ENCODE measurements at regions not wholly inside any gene's neighbourhood (a gene's known extent, or its start where the extent isn't known, plus 50 kb on each side); places are given as distances from the start of the nearest gene placed in this dataset.

- no peak for FAIRE-seq
- TF ChIP-seq CTCF (IDR thresholded peaks at IDR 0.05; ENCODE audit: insufficient read depth, low read length, severe bottlenecking) = no peak
- Histone ChIP-seq H3K27me3 (ENCODE audit: control insufficient read depth, insufficient read depth, low read length) (no peaks in the 10 kb centered on the region), H3K4me3 (ENCODE audit: low read depth, low read length) (no peak overlapping the region), H3K36me3 (ENCODE audit: control insufficient read depth, insufficient read depth, low read length) (no peaks in the 10 kb centered on the region)
- DNase-seq (ENCODE audit: low read depth) = no peak
Observed at GRCh38 chr10:130418731-130419130, 282.5 kb downstream of the GLRX3 start.

GRCh38 chr10:130421909-130422308 is 285.7 kb downstream of the GLRX3 start:
- no peak overlapping the region for H3K4me3 ChIP-seq (ENCODE audit: low read depth, low read length)
- no peaks in the 10 kb centered on the region for H3K36me3 ChIP-seq (ENCODE audit: control insufficient read depth, insufficient read depth, low read length)
- no peak for DNase-seq (ENCODE audit: low read depth)
- FAIRE-seq = no peak
- no peaks in the 10 kb centered on the region for H3K27me3 ChIP-seq (ENCODE audit: control insufficient read depth, insufficient read depth, low read length)
- no peak for TF ChIP-seq CTCF (IDR thresholded peaks at IDR 0.05; ENCODE audit: insufficient read depth, low read length, severe bottlenecking)

- FAIRE-seq (no peak), DNase-seq (ENCODE audit: low read depth) (no peak)
- H3K27me3 ChIP-seq (ENCODE audit: control insufficient read depth, insufficient read depth, low read length) = no peaks in the 10 kb centered on the region
- no peak for TF ChIP-seq CTCF (IDR thresholded peaks at IDR 0.05; ENCODE audit: insufficient read depth, low read length, severe bottlenecking)
- H3K36me3 ChIP-seq (ENCODE audit: control insufficient read depth, insufficient read depth, low read length) = no peaks in the 10 kb centered on the region
- no peak overlapping the region for H3K4me3 ChIP-seq (ENCODE audit: low read depth, low read length)
Observed at GRCh38 chr10:130422366-130423324, 286.5 kb downstream of the GLRX3 start.

- no peak overlapping the region for H3K4me3 ChIP-seq (ENCODE audit: low read depth, low read length)
- no peaks in the 10 kb centered on the region for H3K27me3 ChIP-seq (ENCODE audit: control insufficient read depth, insufficient read depth, low read length)
- H3K36me3 ChIP-seq (ENCODE audit: control insufficient read depth, insufficient read depth, low read length) = no peaks in the 10 kb centered on the region
- no peak for TF ChIP-seq CTCF (IDR thresholded peaks at IDR 0.05; ENCODE audit: insufficient read depth, low read length, severe bottlenecking)
- FAIRE-seq = no peak
- no peak for DNase-seq (ENCODE audit: low read depth)
Observed at GRCh38 chr10:130423455-130424305, 287.5 kb downstream of the GLRX3 start.

- peak; percentile 7 for FAIRE-seq
- Histone ChIP-seq H3K36me3 (ENCODE audit: control insufficient read depth, insufficient read depth, low read length) (no peaks in the 10 kb centered on the region), H3K4me3 (ENCODE audit: low read depth, low read length) (no peak overlapping the region), H3K27me3 (ENCODE audit: control insufficient read depth, insufficient read depth, low read length) (no peaks in the 10 kb centered on the region)
- no peak for TF ChIP-seq CTCF (IDR thresholded peaks at IDR 0.05; ENCODE audit: insufficient read depth, low read length, severe bottlenecking)
- DNase-seq (ENCODE audit: low read depth) = no peak
Observed at GRCh38 chr10:130424418-130424817, 288.2 kb downstream of the GLRX3 start.

All from bronchial epithelial cell (primary cell).